ENCODE measurements at regions not wholly inside any gene's neighbourhood (a gene's known extent, or its start where the extent isn't known, plus 50 kb on each side); places are given as distances from the start of the nearest gene placed in this dataset.
"Not testable (repeated sequence)": the region's sequence is repeated elsewhere in the genome, so short reads cannot be mapped to it uniquely, and the experiment has no call there.

DNA sequence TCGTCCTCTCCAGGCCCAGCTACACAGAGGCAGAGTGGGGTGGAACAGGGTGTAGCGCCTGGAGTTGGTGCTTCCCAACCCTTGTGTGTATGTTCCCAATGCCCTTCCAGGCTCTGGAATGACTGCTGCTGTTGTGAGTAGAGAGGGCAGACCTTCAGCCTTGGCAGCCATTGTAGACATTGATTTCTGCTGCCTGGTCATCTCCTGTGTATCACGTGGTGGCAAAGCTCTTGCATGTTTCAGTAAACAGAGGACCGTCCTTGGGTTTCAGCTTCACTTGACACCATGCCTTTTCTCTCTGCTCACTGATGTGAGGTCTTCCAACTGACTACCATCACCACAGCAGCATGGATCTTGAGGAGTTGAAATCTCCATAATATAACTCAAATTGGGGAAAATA, 397.9 kb downstream of the COG6 start:
- DNase-seq: no peak

DNA sequence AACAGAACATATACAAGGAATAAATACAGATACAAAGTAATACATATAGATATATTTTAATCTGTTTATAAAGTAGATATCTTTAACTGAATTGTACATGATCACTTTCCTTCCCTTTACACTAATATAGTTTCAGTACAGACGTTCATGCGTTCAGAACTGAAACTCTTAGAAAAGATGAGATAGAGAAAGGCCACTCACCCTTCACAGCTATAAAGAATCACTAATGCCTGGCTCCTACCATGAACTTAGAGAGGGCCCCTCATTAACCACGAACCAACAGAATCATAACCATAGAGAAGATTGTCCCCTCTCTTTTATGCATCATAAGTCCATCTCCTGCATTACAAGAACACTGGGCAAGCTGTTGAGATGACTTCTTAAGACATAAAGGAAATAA, 399.0 kb downstream of the COG6 start:
- not testable (repeated sequence) for DNase-seq

DNA sequence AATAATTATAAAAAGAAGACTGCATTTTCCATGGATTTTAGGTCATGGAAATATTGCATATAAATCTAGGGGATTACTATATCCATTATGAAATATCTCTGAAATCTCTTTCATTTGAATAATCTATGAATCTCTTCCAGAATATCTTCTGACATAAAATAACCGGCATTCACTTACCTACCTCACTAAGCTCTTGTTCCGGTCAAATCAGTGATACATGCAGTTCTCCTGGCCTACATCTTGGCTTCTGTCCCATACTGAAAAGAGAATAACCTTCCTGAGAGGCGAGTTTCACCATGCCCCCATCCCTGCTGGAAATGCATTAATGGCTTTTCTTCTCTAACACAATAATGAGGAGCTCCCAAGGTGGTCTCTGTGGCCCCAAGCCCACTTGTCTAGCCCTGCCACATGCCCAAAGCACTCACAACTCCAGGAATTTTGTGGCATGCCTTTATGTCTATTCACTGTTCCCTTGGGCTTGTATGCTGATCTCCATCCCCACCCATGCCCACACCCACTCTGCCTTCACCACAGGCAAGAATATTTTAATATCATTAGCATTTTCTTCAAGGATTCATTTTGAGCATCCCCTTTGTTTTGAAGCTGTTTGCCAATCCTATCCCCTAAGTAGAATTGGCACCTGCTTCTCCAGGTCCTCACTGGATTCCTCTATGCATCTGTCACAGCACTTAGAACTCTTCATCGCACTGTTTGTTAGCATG, 401.6 kb downstream of the COG6 start:
- no peak for DNase-seq

DNA sequence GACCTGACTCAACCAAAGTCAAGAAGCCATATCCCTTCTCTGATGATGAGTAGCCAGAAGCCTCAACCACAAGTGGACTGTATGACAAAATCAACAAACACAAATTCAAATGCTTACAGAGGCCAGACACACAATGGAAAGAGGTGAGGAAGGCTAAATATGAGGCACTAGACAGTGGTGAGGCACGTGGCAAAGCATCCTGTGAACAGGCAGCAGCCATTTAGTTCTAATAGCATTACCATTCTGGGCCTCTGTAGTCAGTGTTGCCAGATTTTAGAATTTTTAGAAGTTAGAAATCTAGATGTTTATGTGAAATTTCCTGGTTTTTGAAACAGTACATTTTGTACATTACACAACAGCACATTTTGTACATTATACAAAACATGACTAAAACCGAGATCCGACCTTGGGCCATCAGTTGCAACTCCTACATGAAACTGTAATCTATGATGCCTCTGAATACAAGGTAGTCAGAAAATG, 403.3 kb downstream of the COG6 start:
- no peak for DNase-seq

DNA sequence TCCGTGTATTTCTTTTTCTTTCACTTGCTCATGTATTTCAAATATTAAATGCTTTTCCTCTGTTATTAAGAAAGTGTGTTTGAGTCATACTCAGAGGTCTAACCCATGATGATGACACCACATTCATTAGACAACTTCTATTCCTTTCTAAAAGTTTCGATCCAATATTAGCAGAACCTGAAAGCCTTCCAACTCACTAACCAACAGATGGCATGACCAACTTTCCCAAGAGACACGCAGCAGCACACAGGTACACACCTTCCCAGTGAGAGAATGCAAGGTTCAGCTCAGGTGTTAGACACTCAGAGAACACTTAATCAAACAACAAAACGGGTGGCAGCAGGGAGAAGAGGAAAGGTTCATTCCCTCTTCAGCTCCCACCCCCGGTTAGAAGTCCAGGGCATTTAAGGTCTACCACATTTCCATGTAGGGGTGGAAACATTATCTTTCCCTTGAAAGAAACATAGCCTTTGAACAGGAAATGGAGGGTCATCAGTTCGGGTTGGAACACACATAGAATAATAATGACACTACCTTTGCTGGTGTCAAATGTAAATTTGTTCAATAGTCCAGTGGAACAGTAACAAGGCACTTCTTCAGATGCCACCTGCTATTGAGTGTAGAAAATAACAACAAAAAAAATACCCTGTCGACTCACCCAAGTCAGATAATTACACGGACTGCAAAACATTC, 404.2 kb downstream of the COG6 start:
- no peak for DNase-seq

DNA sequence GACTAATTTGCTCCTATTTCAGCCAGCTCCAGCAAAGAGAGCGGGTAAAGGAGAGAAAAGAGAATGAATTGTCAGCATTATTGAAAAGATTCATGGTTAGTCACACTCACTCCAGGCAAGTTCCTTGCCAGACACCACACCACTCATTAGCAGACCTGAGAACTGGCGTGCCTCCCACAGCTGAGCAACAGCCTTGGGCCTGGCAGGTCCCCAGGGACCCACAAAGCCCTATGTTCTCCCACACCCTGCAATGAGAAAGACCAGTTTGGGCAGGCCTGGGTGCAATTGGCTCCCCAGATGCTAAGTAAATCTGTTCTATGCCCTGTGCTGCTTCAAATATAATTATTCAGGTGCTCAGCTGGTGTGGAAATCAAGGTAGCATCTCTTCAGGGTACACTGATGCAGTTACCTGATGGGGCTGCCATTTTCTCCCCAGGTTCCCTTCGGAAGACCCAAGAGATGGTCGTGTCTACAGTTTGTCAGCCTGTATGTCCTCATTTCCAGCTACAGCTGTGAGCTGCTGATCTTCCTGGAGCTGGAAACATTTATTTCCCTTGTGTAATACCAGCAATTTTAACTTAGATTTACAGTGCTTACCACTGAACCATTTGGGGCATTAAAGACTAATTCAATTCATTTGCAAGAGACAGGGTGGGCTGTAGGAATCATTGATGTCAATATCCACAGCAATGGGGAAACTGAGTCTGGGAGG, 405.0 kb downstream of the COG6 start:
- peak; percentile 69 for DNase-seq

DNA sequence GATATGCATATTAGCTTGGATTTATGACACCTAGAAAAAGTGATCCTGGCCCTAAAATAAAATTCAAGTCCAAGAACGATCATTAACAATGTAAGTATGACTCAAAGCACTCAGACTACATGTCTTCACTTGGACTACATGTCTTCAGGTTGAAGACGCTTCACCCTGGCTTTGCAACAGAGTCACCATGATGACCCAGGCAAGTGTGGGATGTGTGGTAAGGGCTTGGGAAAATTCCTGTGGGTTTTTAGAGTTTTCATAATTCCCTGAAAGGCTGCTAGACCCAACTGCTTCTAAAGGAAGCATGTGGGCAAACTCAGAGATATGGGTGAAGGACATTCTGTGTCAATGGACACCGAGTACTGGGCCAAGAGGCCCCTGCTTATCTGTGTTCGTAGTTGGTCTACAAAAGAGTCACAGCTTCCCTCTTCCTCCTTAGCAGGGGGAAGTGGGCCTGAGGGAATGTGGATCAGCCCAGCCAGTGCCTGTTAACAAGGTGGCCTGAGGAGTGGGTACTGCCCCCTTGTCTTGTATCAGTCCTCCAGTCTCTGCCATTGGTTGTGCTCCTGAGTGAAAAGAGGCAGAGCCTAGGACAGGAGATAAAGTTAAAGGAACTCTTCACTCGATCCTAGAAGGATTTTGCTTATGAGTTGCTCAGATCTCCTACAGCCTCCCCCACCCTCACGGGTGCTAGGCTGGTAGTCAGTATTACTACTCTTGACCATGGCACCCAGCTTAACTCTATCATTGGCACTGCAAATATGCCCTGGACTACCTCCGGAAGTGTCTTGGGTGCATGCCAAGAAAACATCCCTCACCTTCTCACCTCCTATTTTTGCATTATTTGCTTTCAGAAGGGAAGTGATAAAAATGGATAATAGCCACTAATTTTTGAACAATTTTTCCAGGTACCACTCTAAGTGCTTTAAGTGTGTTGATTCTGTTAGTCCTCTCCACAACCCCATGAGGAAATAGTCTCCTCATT, 406.3 kb downstream of the COG6 start:
- DNase-seq: no peak

DNA sequence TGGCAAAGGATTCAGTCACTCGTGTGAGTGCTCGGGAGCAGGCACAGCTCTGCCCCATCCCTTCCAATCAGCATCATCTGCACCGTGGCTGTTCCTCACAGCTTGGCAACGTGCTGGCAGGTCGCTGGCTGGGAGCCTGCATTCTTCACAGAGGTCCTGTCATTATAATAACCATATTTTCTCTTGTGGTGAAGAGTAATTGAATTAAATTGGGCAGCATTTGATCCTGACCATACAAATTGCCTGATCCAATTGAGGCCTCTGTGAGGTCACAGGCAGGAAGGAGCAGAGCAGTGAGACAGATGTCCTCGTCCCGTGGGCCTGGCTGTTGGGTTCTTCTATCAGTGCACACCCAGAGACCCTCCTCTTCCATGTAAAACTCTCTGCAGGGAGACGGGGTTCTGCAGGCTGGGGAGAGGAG, 407.8 kb downstream of the COG6 start:
- no peak for DNase-seq

DNA sequence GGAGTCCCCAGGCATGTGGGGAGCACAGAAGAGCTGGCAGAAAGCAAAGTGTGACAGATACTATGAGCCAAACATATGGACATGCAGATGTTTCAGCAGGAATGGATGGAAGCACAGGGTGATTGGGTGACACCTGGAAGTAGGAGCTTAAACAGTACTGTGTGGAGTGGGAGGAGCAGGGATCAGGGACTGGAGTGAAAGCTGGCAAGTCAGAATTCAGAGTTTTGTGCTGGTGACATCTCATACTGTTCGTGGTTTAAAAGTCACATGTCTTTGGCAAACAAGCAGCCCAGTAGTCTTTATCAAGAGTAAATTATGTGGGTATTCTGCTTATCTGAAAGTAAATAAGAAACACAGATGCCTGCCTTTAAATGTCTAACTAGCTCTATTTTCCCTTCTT, 408.2 kb downstream of the COG6 start:
- no peak for DNase-seq

DNA sequence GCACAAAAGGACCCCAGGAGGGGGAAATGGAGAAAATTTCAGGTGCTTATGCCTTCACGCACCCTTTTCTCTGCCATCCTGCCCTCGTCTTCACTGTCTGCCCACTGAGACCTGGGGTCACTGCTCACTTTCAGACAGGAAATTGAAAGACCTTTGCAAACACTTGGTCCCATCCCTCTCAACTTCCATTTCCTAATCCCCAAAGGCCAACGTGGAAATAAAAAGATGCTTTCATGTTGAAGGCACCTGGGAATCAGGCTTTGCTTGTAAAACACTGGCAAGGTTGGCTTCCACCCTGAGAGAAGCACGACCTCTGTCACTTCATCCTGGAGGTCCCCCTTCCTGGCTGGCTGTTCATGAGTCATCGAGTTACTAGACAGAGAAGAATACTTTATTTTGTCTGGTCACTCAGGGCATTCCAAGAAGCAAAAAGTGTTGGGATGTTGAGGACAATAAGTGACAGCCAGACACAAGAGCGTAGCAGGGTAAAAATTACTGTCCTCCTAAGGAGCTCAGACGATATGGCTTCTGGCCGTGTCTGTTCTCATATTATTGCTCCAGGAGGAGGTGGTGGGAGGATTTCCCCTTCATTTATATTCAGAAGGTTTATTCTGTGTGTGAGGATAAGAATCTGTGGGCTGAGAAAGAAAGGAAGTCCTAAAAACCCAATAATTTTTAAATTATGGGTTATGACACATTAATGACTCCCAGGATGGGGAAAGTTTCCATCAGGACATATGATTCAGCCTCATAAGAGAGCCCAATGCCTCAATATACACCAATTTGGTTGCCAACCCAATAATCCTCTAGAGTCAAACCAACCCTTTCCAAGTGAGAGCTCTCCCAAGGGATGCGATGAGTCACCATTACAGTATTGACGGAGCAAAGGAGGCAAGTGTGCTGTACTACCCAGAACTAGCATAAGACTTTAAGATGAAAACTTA, 409.0 kb downstream of the COG6 start:
- DNase-seq: no peak

DNA sequence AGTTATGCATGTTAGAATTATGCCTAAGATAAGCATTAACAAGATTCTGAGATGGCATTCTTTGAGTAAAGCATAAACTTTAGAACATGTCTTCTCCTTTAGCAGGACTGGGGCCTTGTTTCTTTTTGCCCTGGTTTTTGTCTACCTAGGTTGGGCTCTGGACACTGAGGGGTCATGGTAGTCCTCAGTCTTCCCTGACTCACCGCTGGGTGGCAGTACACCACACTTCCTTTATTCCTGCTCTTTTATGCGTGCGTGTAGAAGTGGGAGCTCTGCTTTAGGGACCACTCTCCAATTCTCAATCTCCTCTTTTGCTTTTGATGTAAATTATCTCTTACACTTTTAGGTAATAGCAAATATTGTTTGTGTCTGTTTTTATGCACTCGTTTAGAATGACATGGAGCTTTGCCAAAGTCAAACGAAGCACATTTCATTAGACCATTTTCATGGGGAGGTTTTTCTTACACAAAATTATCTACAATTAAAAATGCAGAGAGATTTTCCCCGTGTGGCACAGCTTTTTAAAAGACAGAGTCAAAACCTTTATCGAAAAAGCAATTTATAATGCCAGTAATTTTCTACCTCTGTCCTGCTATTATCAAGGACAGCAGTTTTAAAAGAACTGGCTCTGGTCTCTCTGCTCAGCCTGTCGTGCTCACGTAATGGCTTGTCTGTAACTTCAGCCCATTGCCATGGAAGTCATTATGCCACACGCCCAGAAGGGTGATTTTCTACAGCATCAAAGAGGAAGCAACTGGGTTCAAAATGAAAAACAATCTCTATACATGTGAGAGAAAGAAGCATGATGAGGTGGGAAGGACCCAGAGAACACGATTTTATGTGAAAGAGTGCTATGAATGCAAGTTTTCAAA, 413.9 kb downstream of the COG6 start:
- no peak for DNase-seq

DNA sequence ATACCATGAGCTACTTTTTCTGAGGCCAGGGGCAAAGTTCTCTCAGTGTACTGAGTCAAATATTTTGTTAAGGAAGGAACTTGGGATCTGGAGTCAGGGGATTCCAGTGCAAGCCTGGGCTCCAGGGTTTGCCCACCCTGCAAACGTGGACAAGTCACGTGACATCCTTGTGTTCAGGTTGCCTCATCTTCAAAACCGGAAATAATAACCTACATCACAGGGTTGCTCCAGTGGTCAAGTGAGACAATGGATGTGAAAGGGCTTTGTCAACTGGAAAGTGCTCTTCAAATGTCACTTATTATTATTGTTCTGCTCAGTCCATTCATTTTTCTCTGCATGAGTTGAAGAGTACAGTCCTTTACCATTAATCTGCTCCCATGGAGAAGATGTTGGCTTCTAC, 414.9 kb downstream of the COG6 start:
- no peak for DNase-seq

DNA sequence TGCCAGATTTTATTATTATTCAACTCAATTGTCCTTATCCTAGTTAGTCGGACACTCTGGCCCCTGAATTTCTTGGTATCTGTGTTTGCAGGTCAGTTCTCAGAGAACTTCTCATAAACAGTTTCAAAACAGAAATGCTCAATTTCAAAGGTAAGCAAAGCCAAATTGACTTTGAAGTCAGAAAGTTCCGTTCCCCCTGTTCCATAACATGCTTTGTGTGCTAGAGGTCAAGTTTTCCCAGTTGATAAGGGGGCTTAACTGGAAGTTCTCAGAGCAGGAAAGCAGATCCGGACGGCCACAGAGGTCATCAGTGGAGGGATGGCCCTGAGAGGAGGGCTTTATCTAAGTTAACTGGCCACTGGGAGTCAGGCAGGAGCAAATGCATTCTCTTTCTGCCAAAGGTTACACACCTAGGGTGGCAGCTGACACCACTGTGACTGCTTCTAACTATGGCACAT, 417.2 kb downstream of the COG6 start:
- no peak for DNase-seq

DNA sequence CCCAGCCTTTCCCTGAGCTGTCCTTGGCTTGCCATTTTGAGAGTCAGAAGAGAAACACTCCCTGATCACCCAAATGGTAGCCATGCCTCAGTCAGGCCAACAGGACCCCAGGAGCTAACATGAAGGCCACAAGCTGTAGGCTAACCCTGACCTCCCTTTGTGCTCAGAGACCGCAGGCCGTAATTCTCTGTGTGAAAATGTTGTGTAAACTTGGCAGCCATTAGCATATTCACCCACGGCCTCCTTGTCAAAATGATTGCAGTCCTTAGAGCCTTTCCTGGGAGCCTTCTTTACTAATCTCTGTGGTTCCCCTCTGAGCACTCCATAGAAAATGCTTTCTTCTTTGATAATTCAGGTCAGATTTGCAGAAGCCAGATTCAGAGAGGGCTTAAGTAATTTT, 418.9 kb downstream of the COG6 start:
- DNase-seq: no peak

DNA sequence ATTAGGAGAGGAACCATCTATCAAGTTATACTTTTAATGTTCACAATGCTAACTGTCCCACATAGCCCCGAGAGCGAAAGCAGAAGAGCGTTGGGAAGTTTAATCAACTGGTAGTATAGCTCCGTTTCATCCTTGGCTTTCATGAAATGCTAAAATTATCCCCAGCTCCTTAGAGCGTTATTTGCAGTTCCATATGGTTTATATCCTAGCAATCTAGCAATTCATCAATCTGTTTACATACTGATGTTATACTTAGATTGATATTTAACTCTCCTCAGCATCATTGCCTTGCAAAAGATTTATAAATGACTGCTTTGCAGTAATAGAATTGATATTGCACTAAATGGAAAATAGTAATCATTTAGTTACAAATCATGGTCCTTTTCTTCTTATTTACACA, 419.8 kb downstream of the COG6 start:
- DNase-seq: no peak

DNA sequence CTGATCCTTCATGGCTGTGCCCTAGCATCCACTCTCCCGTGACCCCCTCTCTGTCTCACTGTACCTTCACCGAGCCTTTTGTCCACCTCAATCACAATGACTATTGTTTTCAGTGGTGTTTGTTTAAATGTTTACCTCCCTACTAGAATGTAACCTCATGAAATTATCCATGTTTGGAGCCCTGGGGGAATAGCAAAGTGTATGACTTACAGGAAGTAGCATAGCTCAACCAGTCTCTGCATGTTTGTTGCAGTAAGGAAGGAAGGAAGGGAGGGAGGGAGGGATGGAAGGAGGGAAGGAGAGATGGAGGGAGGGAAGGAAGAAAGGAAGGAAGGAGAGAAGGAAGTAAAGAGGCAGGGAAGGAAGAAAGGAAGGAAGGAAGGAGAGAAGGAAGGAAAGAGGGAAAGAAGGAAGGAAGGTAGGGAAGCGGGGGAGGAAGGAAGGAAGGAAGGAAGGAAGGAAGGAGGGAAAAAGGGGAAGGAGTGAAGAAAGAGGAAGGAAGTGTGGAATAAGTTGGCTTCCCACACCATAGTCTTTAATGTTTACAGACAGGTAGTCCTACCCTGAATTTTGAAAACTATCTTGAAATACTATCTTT, 421.4 kb downstream of the COG6 start:
- DNase-seq: no peak

DNA sequence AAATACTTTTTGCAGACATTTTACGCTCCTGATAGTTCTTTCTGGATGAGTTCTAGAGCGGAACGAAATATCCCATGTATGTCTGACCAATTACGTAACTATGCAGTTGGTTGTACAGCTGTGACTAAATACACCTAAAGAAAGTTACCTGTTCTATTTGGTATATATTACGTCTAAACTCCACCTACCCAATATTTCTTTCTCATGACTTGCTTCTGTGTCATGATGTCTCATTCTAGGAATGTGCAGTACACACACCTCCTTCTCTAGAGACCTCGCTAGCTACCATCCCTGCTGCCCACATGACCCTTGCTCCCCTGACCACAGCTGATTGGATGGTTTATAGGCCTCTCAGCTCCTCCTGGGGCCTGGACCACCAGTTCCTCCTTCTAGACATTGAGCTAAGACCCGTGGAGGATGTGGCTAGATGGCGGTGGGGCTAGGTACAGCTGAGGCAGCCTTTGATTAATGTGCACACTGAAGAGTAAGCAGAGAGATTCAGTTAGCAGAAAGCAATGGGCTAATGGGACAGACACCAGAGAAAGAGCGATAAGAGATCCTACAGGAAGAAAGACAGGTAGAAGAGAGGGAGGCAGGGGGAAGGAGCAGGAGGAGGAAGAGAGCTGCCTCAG, 422.1 kb downstream of the COG6 start:
- no peak for DNase-seq

DNA sequence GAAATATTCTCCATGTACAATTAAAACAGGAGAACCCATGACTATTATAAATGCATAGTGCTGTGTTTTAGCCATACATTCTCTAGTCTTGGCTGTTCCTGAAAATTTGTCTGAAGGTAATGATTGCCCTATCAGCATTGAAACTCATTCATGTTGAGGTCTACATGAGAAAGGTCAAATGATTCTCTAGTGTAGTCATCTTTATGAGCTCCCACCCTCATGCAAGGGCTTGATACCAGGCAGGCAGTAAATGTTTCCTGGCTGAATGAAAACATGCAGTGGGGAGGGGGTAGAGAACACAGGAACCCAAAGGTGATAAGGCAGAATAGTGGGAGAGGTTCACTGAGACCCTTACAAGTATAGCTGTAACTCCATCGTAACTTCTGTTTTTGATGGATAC, 424.3 kb downstream of the COG6 start:
- no peak for DNase-seq

DNA sequence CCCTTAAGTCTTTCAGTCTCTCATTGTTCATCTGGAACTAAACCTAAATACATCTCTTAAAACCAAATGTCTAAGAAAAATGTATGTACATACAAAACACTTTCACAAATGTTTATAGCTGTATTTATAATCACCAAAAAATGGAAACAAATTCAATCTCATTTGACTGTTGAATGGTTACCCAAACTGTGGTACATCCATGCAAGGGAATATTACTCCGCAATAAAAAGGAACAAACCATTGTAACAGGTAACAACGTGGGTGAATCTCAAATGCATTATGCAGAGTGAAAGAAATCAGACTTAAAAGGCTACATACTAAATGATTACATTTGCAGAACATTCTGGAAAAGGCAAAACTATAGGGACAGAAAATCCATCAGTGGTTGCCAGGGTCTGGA, 425.2 kb downstream of the COG6 start:
- no peak for DNase-seq

DNA sequence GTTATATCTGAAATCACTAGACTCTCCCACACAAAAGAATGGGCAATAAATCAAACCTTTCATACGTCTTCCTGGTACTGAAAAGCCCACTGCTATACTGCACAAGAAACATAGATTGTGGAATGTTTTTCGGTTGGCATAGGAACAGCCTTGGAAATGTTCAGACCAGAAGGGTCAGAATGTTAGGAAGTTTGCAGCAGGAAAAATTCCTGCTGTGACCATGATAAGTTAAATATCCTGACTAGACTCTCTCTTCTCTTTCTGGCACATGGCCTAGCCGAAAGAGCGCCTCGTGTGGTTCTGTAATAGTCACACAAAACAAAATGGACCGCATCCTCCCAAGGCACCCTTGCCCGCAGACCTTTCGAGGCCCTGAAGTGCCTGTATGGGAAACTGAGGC, 427.2 kb downstream of the COG6 start:
- DNase-seq: no peak

Data from NCI-H1436 treated with DMSO at 0.1 percent for 48 hours (cell line).